GM18868 (cell line): ENCODE measurements at regions not wholly inside any gene's neighbourhood (a gene's known extent, or its start where the extent isn't known, plus 50 kb on each side); places are given as distances from the start of the nearest gene placed in this dataset.

Experiments used
- ATAC-seq: cut with Tn5 transposase; IDR thresholded peaks from one replicate; pipeline ENCODE4 v1.9.1; 2021; ENCODE audit warnings: mild to moderate bottlenecking, moderate library complexity; ENCODE audit not compliant: unreplicated experiment

- ATAC-seq, result no peak
Measured at GRCh38 chr2:71878626-71879508, 268.8 kb downstream of the CYP26B1 start.

GRCh38 chr2:71877636-71878035 is 270.0 kb downstream of the CYP26B1 start:
- ATAC-seq, result no peak

GRCh38 chr2:71876542-71877451 is 270.9 kb downstream of the CYP26B1 start:
- no peak for ATAC-seq

GRCh38 chr2:71872466-71873051 is 275.1 kb downstream of the CYP26B1 start:
- ATAC-seq, result no peak

GRCh38 chr2:71865391-71865965 is 282.2 kb downstream of the CYP26B1 start:
- no peak for ATAC-seq

GRCh38 chr2:71864085-71864484 is 283.6 kb downstream of the CYP26B1 start:
- ATAC-seq, result no peak

- no peak for ATAC-seq
Measured at GRCh38 chr2:71863396-71863795, 284.3 kb downstream of the CYP26B1 start.

- ATAC-seq, result no peak
Measured at GRCh38 chr2:71862921-71863320, 284.7 kb downstream of the CYP26B1 start.

GRCh38 chr2:71861186-71862160 is 286.2 kb downstream of the CYP26B1 start:
- no peak for ATAC-seq

GRCh38 chr2:71860381-71860926 is 287.2 kb downstream of the CYP26B1 start:
- ATAC-seq, result no peak

- no peak for ATAC-seq
Measured at GRCh38 chr2:71859211-71859847, 288.3 kb downstream of the CYP26B1 start.

GRCh38 chr2:71858071-71858470 is 289.6 kb downstream of the CYP26B1 start:
- ATAC-seq, result no peak

GRCh38 chr2:71857636-71858035 is 290.0 kb downstream of the CYP26B1 start:
- ATAC-seq, result no peak

- no peak for ATAC-seq
Measured at GRCh38 chr2:71856773-71857525, 290.7 kb downstream of the CYP26B1 start.

GRCh38 chr2:71853858-71854257 is 293.8 kb downstream of the CYP26B1 start:
- no peak for ATAC-seq

GRCh38 chr2:71852141-71852711 is 295.4 kb downstream of the CYP26B1 start:
- no peak for ATAC-seq

- no peak for ATAC-seq
Measured at GRCh38 chr2:71851094-71851750, 296.4 kb downstream of the CYP26B1 start.
